ENCODE measurements at regions not wholly inside any gene's neighbourhood (a gene's known extent, or its start where the extent isn't known, plus 50 kb on each side); places are given as distances from the start of the nearest gene placed in this dataset.
A peak's percentile ranks its signal among the peaks of the same experiment; 100 is the strongest.

DNA sequence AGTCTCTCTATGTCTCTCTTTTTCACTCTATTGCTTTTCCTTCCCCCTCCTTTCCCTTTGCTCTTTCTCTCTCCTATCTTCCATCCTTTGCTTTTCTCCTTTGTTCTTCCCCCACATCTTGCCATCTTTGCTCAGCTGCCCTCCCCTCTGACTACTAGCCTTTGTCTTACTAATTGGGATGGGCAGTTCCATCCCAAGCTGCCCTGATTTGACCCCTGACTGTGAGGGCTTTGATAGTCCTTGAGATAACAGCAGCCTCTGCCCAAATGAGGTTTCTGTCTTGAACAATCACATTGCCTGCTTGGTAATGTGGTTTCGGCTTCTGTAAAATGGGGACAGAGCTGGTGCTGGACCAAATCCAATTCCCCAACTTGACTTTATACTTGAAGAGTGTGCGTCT, 327.7 kb downstream of the DHX35 start:
- no peak for DNase-seq
- in situ Hi-C loops (cut with HindIII; ENCODE audit: low pct_ligation_motif_present, low pct_unique_long_range_greater_than_20kb, low sequenced_read_pairs) = no loop called here

DNA sequence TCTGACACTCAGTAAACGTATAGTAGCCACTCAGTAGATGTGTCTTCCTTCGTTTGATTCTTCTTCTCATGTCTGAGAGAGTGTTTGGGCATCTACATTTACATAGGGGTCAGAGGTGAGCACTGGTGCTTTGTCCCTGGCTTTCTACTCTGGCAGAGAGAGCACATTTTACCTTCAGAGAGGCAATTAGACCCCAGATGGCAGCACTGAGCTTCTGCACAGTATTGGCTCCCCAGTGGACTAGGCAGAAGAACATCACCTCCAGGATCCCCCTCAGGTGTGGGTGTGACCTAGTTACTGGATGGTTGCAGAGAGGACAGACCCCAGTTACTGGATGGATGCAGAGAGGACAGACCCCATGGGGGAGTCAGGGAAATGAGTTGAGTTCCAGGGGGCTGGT, 327.2 kb downstream of the DHX35 start:
- peak; percentile 3 for DNase-seq
- in situ Hi-C loops (cut with HindIII; ENCODE audit: low pct_ligation_motif_present, low pct_unique_long_range_greater_than_20kb, low sequenced_read_pairs) = no loop called here

DNA sequence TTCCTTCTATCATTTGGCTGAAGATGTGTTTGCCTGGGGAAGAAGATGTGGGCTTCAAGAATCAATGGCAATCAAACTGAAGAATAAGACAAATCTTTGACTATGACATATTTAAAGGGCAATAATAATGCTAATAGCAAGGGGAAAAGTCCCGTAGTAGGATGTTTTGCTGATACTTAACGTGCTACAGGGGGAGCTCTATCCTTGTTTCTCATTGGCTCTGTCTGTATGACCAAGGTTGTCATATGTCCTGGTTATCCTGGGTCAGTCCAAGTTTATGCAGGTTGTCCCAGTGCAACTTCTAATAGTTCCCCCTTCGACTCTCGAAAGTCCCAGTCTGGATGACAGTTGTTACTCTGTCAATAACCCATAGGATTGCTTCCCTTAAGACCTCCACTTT, 321.3 kb downstream of the DHX35 start:
- in situ Hi-C loops (cut with HindIII; ENCODE audit: low pct_ligation_motif_present, low pct_unique_long_range_greater_than_20kb, low sequenced_read_pairs) = no loop called here
- DNase-seq = no peak

DNA sequence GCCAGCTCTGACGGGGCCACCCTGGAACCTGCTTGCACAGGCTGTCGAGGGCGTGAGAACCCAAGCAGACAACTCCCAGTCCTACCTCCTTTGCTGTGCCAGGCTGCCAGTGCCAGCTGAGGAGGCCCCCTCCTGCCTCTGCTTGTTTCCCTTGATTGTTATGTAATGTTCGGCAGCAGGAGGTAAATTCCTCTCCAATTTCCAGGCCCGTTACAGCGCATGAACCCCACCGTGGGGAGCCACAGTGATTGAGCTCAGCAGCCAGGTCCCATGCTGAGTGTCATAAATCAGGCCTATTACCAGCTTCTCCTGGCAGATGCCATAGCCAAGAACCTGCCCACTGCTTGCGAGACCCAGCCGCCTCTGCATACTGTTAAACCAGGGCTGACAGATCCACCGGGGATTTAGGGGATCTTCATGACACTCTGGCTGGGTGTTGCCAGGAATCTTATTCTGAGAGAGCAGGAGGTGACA, 320.5 kb downstream of the DHX35 start:
- in situ Hi-C loops (cut with HindIII; ENCODE audit: low pct_ligation_motif_present, low pct_unique_long_range_greater_than_20kb, low sequenced_read_pairs) = no loop called here
- DNase-seq = no peak

DNA sequence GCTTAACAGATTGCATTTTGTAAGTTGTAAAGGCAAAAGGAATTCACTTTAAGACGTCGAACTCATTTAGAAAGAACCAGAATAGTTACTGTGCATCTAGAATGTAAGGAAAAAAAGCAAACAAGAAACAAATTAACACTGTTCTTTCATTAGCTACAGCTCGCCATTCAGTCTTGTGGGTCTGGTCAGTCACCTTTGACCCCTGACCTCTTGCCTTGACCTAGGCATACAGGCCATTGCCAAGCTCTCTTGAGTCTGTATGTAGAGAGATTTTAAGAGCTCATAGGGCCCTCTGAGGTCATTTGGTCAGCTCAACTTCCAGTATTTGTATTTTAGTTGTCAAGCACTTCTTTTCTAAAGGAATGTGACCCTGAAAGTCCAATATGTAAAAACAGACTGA, 318.7 kb downstream of the DHX35 start:
- no peak for DNase-seq
- in situ Hi-C loops (cut with HindIII; ENCODE audit: low pct_ligation_motif_present, low pct_unique_long_range_greater_than_20kb, low sequenced_read_pairs) = no loop called here

DNA sequence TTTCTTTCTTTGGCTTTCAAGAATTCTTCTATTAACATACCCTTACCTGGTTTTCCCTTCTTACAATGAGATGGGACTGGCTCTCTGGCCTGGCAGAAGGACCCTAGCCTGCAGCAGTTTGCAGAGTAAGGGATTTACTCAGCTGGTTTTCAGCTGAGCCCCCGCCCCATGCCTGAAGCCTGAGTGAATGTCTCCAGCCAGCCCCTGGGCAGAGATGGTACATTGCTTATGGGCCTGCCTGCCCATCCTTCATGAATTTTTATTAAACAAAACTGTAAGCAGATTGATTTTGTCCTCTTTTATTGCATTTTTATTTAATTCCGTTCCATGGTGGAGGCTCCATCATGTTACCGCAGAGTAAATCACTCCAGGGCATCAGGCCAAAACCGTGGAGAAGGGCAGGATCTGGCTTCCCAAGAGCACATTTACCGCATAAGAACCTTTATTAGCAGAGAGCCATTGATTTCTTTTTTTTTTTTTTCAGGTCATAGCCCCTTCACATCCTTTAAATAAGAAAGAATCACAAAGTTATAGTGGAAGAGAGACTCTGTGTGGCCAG, 316.2 kb downstream of the DHX35 start:
- DNase-seq = no peak
- in situ Hi-C loops (cut with HindIII; ENCODE audit: low pct_ligation_motif_present, low pct_unique_long_range_greater_than_20kb, low sequenced_read_pairs) = no loop called here

DNA sequence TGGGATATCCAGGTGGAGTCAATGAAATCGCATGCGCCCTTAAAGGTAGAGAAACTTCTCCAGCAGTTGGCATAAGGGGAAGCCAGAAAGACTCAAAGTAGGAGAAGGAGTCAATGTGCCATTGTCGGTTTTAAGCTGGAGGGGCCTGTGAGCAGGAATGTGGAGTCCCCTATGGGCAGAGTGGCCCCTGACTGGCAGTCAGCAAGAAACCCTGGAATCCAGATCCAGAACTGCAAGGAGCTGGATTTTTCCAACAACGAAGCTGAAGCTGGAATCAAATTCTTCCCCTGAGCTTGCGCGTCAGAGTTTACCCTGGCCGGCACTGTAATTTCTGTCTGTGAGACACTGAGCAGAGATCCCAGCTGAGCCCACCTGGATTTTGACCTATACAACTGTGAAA, 315.0 kb downstream of the DHX35 start:
- no peak for DNase-seq
- in situ Hi-C loops (cut with HindIII; ENCODE audit: low pct_ligation_motif_present, low pct_unique_long_range_greater_than_20kb, low sequenced_read_pairs) = no loop called here

DNA sequence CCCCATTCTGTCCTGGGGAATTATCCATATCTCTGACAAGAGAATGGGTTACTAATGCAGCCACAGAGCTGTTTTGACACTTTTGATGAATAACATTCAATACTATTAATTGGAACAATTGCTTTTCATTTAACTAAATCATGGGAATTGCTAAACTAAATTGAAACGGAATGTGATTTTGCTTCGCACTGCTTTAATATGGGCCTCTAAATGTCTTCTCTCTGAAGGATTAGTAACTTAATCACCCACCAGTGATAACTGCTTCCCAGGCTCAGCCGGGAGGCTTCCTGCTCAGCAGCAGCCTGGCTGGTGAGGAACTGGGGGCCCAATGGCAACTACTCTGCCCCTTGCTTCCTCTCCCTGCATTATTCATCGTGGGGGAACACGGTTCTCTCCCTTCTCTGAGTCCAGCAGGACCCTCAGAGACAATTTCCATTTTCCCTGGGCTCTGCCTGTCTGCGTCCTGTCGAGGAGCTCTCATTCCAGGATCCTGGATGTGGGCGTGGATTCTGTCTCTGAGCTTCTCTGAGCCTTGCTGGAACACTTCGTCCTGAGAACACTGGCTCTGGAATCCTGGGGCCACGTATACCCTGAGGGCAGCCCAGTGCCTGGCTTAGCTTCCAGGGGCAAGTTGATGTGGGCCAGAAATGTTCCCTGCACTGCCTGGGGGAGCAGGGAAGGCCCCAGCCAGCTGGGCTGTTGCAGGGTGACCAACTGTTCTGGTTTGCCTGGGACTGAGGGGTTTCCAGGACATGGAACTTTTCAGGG, 308.9 kb downstream of the DHX35 start:
- no peak for DNase-seq
- in situ Hi-C loops (cut with HindIII; ENCODE audit: low pct_ligation_motif_present, low pct_unique_long_range_greater_than_20kb, low sequenced_read_pairs) = no loop called here

DNA sequence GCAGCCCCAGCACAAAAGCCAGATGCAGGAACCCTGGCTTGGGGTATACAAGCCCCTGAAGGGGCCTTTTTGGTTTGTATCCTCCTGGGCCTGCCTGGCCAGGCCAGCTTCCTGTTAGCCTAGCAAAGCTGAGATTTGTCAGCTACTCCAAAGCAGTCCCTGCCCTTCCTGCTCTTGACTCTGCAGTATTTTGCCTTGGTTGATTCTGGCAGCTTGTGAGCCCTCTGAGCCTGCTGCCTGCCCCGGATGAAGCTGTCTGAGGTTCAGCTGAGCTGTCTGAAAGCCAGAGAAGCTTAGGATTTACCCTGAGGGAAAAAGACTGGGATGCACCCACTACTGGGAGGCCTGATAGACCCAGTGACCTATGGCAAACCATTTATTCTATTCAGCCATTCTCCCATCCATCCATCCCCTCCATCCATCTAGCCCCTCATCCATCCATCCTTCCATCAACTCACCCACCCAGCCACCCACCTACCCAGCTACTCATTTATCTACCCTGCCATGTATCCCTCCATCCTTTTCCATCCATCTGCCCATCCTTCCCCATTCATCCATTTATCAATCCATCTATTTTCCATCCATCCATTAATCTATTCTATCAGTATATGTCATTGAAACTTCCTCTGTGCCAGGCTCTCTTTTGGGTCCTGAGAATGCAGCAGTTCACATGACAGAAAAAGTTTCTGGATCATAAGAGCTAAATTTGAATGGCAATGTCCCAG, 307.5 kb downstream of the DHX35 start:
- DNase-seq = no peak
- in situ Hi-C loops (cut with HindIII; ENCODE audit: low pct_ligation_motif_present, low pct_unique_long_range_greater_than_20kb, low sequenced_read_pairs) = no loop called here

DNA sequence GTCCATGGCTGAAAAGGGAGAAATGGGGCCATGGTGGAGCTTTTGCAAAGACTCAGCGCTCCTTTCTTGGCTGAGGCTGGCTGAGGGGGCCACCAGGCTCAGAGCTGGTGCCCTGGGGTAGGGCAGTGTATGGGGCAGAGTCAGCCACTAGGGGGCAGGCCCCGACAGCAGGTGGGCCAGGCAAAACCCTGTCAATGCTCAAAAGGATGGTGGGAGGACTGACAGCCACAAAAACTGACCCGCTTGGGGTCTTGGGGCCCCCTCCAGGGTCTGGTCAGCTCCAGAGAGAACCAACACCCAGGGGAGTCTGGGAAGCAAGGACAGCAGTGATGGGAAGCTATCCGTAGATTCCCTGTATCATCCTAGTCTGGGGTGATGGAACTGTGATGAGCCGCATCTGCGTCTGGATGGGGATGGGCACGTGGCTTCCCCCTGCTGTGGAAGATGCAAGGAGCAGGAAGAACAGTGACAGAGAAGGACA, 306.9 kb downstream of the DHX35 start:
- in situ Hi-C loops (cut with HindIII; ENCODE audit: low pct_ligation_motif_present, low pct_unique_long_range_greater_than_20kb, low sequenced_read_pairs) = no loop called here
- DNase-seq = peak; percentile 23

DNA sequence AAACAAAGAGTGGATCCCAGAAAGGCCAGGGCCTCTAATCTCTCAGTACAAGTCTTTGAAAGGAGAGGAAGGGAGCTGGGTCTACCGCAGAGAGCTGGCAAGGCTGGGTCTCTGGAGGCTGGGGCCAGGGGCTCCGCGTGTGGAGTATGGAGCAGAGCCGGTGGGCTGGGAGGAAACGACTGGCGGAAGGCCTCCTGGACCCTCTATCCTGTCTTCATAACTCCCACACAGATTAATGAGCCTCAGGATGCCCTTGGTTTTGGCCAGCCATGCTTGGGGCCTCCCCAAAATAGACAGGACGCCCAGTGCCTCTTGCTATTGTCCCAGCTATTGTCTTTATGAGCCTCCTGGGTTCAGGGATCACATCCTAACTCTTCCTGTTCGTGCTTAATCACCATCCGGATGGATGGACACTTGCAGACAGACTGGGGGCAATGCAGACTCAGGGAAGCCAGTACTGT, 306.4 kb downstream of the DHX35 start:
- in situ Hi-C loops (cut with HindIII; ENCODE audit: low pct_ligation_motif_present, low pct_unique_long_range_greater_than_20kb, low sequenced_read_pairs) = no loop called here

DNA sequence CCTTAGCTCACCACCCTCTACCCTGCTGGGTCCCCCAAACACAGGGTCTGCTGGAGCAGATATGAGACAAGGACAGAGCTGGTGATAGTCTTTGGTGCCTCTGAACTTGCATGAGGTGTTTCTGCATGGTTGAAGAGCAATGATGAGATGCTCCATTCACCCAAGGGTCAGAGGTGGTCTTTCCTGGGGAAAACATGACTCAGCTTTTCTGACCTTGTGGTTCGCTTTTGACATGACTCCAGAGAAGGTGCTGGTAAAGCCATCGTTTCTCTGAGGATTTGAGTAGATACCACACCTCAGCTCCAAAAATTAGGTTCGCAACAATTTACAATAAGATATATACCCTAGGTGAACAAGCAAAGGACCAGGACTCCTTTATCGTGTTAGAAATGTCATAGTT, 304.8 kb downstream of the DHX35 start:
- DNase-seq = no peak
- in situ Hi-C loops (cut with HindIII; ENCODE audit: low pct_ligation_motif_present, low pct_unique_long_range_greater_than_20kb, low sequenced_read_pairs) = no loop called here

More for the DNA sequence above, 306.4 kb downstream of the DHX35 start:
- DNase-seq = no peak

DNA sequence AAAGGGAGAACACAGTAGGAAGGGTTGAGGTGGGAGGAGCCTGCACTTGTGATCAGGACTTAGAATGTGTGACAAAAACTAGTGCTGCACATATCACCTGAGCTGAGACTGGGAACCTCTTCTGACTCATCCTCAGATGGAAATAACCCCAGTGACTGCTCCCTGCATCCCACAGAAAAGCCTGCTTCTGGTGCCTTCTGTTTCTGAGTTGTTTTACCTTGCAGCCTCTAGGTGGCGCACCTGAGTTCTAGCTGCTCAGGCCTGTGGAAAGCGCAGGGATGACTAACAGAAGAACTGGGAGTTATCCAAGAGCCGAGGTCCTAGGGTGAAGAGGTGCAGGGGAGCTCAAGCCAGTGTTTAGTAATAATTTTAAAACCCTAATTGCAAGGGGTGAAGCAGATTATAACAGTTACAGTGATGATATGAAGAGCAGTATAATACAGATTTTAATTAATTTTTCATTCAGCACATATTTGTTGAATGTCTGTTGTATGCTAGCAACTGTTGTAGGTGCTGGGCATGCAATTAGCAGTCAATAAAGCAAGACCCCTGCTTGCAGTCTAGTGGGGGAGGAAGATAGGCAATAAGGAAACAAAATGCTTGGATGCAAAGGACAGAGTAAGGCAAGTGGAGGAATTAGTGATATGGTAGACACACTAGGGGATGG, 302.5 kb downstream of the DHX35 start:
- peak; percentile 67 for DNase-seq
- in situ Hi-C loops (cut with HindIII; ENCODE audit: low pct_ligation_motif_present, low pct_unique_long_range_greater_than_20kb, low sequenced_read_pairs) = no loop called here

DNA sequence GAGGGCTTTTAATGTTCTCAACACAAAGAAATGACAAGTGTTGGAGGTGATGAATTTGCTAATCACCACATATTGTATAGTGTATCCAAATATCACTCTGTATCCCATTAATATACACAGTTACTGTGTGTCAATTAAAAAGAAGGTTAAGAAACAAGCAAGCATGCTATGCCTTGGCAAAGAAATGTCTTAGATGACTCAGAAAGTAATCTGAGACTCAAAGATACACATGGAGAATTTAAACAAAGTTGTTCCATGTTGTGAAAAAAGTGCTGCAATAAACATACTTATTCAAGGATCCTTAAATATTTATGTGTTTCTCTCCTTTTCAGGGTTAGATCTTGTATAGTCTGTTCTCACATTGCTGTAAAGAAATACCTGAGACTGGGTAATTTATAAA, 300.9 kb downstream of the DHX35 start:
- in situ Hi-C loops (cut with HindIII; ENCODE audit: low pct_ligation_motif_present, low pct_unique_long_range_greater_than_20kb, low sequenced_read_pairs) = no loop called here
- no peak for DNase-seq

DNA sequence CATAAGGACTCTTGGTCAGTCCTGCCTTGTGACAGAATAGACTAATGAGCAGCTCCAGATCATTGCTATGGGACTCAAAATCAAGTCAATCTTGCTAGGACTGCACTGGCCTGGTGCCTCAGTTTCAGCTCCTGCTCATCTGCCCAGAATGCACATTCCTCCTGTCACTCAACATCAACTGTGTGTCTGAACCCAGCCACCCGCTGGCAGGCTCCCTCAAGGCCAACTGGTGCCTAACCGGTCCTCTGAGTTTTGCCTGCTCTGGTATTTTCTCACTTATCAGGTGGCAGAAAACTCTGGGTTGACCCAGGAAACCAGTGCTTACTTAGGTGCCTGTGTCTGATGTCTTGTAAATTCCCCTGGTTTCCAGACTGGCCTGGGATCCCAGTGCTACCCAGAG, 297.7 kb downstream of the DHX35 start:
- no peak for DNase-seq
- in situ Hi-C loops (cut with HindIII; ENCODE audit: low pct_ligation_motif_present, low pct_unique_long_range_greater_than_20kb, low sequenced_read_pairs) = no loop called here

DNA sequence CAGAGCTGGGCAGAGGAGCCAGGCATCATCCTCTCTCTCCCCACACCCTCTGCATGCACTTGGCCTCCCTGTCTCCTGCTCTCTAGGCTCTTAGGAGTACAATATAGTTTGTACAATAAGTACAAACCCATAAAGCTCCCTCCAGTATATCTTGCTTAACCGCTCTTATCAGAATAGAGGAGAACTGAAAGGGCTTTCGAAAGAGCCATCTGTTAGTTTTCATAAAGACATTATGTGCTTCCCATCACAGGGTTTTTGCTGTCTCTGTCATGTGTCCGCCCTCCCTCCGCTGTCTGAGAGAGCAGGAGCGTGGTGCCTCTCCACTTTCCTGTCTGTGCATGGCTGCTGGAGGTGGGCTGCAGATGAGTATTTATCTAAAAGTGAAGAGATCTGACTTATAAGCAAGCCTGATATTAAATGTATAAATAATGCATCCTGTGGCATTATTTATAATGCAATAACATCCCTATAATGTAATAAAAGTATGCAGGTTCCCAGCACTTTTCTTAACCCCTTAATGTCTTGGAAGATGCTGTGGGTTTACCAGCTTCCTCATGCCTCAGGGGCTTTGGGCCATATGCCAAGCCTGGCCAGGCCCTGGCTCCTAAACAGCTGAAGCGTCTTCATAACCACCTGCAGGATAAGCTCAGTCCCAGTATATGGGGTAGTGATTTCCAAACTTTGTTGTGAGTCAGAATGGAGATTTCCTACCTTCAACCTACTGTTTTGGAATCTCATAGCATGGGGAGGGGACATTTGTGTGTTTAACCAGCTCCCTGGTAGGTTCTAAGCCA, 297.1 kb downstream of the DHX35 start:
- DNase-seq = no peak
- in situ Hi-C loops (cut with HindIII; ENCODE audit: low pct_ligation_motif_present, low pct_unique_long_range_greater_than_20kb, low sequenced_read_pairs) = no loop called here

DNA sequence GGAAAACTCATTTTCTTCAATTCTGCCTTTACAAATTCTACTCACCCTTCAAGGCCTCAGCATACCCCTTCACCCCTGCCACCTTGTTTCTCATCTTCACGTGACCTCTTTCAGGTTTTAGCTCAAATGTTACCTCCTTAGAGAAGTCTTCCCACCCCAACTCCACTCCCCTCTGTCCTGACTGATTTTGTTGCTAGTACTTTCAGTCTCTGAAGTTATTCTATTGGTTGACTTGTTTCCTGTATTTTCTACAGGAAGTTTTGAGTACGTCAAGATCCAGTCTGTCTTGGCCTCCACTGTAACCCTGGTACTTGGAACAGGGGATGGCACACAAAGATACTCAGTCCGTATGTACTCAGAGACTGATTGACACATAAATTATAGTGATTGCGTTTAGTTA, 296.1 kb downstream of the DHX35 start:
- in situ Hi-C loops (cut with HindIII; ENCODE audit: low pct_ligation_motif_present, low pct_unique_long_range_greater_than_20kb, low sequenced_read_pairs) = no loop called here
- DNase-seq = no peak

DNA sequence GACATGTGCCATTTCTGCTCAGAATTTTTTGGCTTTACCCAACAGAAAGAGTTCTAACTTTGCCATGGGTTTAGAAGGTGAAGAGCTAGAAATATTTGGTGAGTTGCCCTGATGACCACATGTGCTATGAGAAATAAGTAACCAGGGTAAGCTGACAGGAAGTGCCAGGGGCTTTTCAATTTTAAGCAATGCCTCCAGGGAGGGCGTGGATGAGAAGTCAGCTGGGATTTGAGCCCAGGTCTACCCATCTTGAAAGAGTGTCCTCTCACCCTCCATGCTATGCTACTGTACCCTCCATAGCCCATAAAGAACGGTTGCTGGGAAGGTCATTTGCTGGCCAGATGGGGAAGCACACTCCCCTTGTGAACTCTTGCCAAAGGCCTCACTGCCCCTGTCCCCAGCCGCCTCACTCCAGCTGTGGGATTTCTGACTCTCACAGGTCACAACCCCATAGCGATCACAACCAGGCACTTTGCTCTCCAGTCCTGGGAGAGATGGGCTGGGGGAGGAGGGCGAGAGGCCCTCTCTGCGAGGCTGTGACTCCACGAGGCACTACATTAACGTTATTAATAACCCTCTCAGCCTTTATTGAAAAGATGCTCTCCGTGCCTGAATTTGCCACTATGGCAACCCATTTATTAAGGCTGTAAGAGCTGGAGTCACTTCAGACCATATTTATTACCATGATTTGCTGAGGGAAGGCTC, 291.1 kb downstream of the DHX35 start:
- no peak for DNase-seq
- in situ Hi-C loops (cut with HindIII; ENCODE audit: low pct_ligation_motif_present, low pct_unique_long_range_greater_than_20kb, low sequenced_read_pairs) = no loop called here
